Activated CD8-positive, alpha-beta memory T cell treated with anti-CD3 and anti-CD28 coated beads, Interleukin-2, amount 50 U/mL, for 4 hours (primary cell): ENCODE measurements at regions not wholly inside any gene's neighbourhood (a gene's known extent, or its start where the extent isn't known, plus 50 kb on each side); places are given as distances from the start of the nearest gene placed in this dataset.

ENCODE experiments used
- DNase-seq: peaks from one replicate; pipeline ENCODE4 v3.0.0-alpha.2; 2020

GRCh38 chr15:77786181-77786890, 153.6 kb upstream of the LINGO1 start:
- DNase-seq = no peak

GRCh38 chr15:77784361-77785292, 151.9 kb upstream of the LINGO1 start:
- DNase-seq = no peak

- DNase-seq = no peak
Observed at GRCh38 chr15:77783636-77784035, 150.9 kb upstream of the LINGO1 start.

DNA sequence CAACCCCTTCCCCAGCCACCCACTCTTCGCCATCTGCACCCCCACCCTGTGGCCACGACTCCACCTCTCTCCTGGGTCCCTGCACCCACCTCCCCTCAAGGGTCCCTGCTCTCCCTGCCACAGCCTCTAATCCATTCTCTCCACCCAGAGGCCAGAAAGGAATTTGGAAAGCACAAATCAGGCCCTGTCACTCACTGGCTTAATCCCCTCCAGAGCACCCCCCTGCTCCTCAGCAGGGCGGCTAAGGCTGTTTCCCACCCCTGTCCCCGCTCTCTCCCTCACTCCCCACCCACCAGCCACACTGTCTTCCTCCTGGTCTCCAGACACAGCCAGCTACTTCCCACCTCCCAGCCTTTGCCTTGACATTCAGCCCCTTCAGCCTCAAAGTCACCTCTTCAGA, 150.0 kb upstream of the LINGO1 start:
- no peak for DNase-seq

GRCh38 chr15:77781946-77782240, 149.2 kb upstream of the LINGO1 start:
- no peak for DNase-seq

DNA sequence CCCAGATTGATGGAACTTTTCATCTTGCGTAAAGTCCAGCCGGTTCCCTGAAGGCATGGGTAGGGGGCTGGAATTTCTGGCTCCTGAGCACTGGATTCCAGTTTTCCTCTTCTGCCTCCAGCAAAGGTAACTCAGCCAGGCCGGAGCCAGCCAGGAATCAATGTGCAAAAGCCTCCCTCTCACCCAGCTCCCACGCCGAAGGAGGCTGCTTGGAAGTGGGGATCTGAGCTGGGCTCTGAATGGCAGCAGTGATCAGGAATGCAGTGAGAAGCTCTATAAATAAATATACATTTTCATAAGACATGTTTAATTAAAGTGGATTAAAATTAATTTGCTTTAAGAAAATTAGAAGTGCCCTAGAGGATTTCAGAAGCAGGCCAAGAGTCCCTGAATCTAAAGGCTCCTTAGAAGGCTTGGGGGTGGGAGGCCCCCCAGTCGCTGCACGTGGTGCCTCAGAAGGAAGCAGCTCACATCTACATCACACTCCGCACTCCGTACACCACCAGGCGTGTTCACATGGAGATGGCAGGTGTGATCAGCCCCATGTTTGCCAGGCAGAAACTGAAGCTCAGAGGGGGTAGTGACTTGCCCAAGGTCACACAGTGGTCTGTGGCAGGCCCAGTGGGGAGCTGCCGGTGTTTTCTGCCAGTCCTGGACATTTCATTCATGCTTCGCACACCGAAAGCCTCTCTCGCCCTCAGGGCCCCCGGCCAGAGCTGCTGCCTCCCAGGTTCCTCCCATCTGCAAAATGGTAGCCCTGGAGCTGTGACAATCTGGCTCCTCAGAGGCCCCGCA, 148.6 kb upstream of the LINGO1 start:
- DNase-seq = no peak

- no peak for DNase-seq
Observed at GRCh38 chr15:77778802-77779201, 146.1 kb upstream of the LINGO1 start.

DNA sequence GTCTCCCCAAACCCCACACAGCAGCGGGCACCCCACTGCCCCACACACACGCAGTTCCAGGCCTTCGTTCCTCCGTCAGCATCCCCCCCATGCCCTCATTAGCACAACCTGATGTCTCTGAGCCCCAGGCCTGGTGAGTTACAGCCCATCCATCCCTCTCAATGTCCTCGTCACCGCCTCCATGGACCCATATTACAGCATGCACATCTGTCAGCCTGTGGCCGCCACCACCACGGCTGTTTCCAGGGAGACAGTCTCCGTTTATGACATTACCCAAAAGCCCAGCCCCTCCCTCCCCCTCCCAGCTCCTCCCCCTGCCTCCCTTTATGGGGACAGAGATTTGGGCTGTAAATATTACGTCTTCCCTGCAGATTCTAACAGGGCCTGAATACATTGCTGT, 143.1 kb upstream of the LINGO1 start:
- no peak for DNase-seq

DNA sequence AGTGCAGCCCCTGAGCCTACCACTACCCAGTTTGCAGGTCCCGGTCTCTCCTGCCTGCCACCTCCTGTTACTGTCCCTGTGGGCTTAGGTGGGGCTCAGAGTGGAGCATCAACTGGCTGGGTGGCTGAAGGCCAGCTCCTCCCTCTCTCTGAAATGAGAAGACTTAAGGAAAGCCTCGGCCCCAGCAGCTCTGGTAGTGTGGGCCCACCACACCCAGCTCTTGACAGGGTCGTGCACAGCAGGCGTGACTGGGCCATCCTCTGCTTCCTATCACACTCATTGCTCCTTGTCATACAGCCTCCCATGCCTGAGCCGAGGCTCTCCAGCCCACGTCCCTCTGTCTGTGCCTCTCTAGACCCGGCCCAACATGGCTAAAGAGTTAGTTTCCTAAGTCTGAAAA, 142.7 kb upstream of the LINGO1 start:
- DNase-seq = no peak

DNA sequence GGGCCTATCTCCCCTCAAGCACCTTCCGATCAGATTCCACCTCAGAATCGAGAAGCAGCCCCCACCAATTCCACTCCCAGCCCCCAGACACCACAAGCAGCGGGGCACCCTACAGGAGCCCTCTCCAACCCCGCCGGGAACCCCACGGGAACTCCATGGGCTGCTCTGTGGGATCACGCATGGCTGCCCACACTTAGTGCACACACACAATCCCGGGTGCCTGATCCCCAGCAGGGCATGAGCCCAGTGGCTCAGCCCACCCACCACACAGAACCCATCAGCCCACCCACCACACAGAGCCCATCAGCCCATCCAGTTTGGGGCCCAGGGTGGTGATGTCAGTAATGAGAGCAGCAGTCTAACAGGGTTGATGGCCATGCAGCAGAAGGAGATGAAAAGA, 141.6 kb upstream of the LINGO1 start:
- no peak for DNase-seq

DNA sequence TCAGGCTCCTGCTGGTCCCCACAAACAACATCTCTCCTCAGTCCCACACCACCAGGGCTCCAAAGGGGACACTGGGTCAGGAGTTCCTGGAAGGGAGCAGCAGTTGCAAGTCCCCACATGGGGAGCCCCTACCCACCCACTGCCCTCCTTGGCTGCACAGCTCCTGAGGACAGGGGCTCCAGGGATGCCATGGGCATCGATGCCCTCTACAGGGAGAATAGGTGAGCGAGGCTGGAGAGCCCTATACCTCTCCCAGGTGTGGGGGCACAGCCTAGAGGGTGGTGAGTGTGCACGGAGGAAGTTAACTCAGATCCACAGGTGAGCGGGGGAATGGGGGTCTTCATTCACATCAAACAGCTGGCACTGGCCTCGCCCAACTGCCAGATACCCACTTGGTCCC, 141.2 kb upstream of the LINGO1 start:
- DNase-seq = no peak

GRCh38 chr15:77772641-77773402, 140.1 kb upstream of the LINGO1 start:
- DNase-seq = no peak

- DNase-seq = no peak
Observed at GRCh38 chr15:77771616-77772015, 138.9 kb upstream of the LINGO1 start.

GRCh38 chr15:77769700-77770099, 137.0 kb upstream of the LINGO1 start:
- no peak for DNase-seq

GRCh38 chr15:77768521-77769078, 135.9 kb upstream of the LINGO1 start:
- DNase-seq = no peak

GRCh38 chr15:77768107-77768506, 135.4 kb upstream of the LINGO1 start:
- DNase-seq = no peak

DNA sequence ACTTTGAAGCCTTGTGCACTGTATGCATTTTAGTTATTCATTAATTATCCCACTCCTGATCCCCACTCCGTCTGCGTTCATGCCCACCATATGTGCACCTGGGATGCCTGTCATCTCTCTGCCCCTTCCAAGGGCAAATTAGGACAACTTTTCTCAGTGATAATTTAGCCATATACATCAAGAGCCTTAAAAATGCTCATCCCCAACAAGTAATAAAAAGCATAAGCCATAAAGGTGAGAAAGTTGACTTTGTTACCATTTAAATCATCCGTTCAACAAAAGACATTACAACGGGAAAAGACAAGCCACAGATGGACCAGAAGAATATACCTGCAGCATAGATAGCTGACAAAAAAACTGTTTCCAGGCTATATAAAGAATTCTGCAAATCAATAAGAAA, 131.4 kb upstream of the LINGO1 start:
- no peak for DNase-seq

GRCh38 chr15:77762747-77763355, 130.1 kb upstream of the LINGO1 start:
- no peak for DNase-seq

DNA sequence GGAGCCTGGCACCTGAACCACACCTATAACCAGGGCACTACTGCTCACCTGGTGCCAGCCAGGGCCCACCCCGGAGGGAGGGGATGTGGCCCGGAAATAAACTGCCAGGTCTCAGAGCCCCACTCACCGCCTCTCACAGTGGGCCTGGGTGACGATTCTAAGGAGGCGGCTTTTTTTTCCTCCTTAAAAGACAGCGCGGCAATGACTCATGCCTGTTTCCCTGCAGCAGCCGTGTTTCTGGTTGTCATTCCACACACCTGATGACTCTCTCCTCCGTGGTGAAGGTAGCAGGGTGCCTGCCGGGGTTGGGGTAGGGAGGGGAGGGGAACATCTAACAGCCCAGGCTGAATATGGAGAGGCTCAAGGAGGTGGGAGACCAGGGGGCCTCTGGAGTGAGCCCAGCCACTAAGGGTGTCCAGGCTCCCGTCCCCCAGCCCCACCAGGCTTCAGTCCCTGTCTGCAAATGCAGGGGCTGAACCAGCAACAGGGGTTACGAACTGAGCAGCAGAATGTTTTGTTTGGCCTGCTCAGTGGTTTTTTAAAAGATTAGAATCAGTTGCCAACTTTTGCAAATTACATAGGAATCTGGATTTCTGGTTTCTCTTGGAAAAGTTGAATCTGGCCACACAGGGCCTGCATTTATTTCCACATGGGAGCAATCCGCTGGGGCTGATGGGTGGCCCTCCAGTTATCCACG, 127.3 kb upstream of the LINGO1 start:
- DNase-seq = no peak

DNA sequence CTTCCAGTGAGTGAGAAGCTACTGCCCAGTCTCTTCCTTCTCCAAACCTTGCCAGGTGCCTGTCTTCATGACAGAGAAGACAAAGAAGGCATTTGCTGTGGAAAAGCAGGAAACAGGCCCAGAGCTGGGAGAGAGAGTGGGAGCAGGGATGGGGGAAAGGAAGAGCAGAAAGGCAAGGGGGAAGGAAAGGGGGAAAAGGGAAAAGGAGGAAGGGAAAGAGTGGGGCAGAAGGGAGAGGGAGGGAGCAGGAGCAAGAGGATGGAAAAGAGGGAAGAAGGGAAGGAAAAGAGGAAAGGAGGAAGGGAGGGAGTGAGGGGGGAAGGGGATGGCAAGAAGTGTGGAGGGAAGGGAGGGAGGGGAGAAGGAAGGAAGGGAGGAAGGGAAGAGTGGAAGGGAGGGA, 121.2 kb upstream of the LINGO1 start:
- no peak for DNase-seq

DNA sequence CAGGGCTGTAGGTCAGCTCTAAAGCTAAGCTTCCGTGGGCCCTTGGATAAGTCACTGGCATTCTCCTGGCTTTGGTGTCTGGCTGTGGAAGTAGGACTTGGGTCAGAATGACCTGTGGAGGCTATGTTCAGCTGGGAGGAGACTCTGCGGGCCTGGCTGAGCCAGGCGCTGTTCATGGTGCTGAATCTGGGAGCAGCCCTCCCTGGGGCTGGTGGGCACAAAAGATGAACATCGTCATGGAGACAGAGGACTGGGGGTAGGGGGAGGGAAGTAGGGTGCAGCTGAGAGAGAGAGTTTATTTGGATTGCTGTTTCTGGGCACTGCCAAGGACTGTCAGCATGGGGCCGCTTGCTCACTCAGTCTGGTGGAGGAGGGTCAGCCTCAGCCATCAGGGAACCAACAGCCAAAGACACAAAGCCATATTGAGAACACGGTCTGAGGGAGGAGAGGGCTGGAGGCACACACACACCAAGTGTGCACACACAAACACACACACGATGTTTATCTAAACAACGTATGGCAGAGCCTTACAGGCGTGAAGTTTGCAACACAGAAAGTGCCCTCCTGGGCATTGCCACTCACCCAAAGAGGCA, 120.7 kb upstream of the LINGO1 start:
- DNase-seq = no peak
